ENCODE measurements at regions not wholly inside any gene's neighbourhood (a gene's known extent, or its start where the extent isn't known, plus 50 kb on each side); places are given as distances from the start of the nearest gene placed in this dataset.
"Not testable (repeated sequence)": the region's sequence is repeated elsewhere in the genome, so short reads cannot be mapped to it uniquely, and the experiment has no call there.

DNA sequence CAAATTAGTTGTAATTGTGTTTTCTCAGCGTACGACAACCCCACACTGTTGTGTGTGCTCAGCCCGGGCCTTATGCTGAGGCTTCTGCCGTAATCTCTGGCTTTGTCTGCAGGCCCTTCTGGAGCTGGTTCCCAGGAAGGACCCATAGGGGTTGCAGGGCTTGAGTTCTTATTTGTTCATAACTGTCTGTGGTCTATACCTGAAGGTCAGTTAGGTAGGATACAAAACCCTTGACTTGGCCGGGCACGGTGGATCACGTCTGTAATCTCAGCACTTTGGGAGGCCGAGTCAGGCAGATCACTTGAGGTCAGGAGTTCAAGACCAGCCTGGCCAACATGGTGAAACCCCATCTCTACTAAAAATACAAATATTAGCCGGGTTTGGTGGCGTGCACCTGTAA is 1010.2 kb downstream of the BRD1 start:
- TF ChIP-seq CTCF (tag by site-specific recombination; IDR thresholded peaks at IDR 0.05); ZBTB26 (tag by site-specific recombination; optimal IDR thresholded peaks at IDR 0.05); ATF2 (tag by site-specific recombination; IDR thresholded peaks at IDR 0.05; ENCODE audit: low read depth); YY1 (tag by site-specific recombination; IDR thresholded peaks at IDR 0.05); ZNF274 (IDR thresholded peaks at IDR 0.05; ENCODE audit: low read length); ZNF274 (tag by site-specific recombination; IDR thresholded peaks at IDR 0.05; ENCODE audit: borderline replicate concordance); KLF9 (tag by site-specific recombination; IDR thresholded peaks at IDR 0.05; ENCODE audit: low read depth); ZBTB21 (tag by site-specific recombination; IDR thresholded peaks at IDR 0.05); ZNF777 (tag by site-specific recombination; IDR thresholded peaks at IDR 0.05; ENCODE audit: borderline replicate concordance); ZNF792 (tag by site-specific recombination; IDR thresholded peaks at IDR 0.05): not testable (repeated sequence)
- TF ChIP-seq, protein P1, sequence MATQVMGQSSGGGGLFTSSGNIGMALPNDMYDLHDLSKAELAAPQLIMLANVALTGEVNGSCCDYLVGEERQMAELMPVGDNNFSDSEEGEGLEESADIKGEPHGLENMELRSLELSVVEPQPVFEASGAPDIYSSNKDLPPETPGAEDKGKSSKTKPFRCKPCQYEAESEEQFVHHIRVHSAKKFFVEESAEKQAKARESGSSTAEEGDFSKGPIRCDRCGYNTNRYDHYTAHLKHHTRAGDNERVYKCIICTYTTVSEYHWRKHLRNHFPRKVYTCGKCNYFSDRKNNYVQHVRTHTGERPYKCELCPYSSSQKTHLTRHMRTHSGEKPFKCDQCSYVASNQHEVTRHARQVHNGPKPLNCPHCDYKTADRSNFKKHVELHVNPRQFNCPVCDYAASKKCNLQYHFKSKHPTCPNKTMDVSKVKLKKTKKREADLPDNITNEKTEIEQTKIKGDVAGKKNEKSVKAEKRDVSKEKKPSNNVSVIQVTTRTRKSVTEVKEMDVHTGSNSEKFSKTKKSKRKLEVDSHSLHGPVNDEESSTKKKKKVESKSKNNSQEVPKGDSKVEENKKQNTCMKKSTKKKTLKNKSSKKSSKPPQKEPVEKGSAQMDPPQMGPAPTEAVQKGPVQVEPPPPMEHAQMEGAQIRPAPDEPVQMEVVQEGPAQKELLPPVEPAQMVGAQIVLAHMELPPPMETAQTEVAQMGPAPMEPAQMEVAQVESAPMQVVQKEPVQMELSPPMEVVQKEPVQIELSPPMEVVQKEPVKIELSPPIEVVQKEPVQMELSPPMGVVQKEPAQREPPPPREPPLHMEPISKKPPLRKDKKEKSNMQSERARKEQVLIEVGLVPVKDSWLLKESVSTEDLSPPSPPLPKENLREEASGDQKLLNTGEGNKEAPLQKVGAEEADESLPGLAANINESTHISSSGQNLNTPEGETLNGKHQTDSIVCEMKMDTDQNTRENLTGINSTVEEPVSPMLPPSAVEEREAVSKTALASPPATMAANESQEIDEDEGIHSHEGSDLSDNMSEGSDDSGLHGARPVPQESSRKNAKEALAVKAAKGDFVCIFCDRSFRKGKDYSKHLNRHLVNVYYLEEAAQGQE (tag by site-specific recombination; IDR thresholded peaks at IDR 0.05), result not testable (repeated sequence)
